ENCODE measurements at regions not wholly inside any gene's neighbourhood (a gene's known extent, or its start where the extent isn't known, plus 50 kb on each side); places are given as distances from the start of the nearest gene placed in this dataset.

GRCh38 chr9:1492156-1492555 lies 442.0 kb downstream of the DMRT2 start:
- DNase-seq (ENCODE audit: low spot score): no peak
- H3K27ac ChIP-seq: no peak overlapping the region
- no peaks in the 10 kb centered on the region for H3K36me3 ChIP-seq
- H3K9me3 ChIP-seq: no peaks in the 10 kb centered on the region
- no peaks in the 10 kb centered on the region for H3K4me1 ChIP-seq
- no peak overlapping the region for H3K4me3 ChIP-seq
- H3K27me3 ChIP-seq: no peaks in the 10 kb centered on the region
- TF ChIP-seq CTCF (IDR thresholded peaks at IDR 0.05): no peak

- H3K27ac ChIP-seq: no peak overlapping the region
- H3K27me3 ChIP-seq: no peaks in the 10 kb centered on the region
- no peaks in the 10 kb centered on the region for H3K36me3 ChIP-seq
- no peaks in the 10 kb centered on the region for H3K4me1 ChIP-seq
- TF ChIP-seq CTCF (IDR thresholded peaks at IDR 0.05): no peak
- no peaks in the 10 kb centered on the region for H3K9me3 ChIP-seq
- DNase-seq (ENCODE audit: low spot score): no peak
- H3K4me3 ChIP-seq: no peak overlapping the region
Observed at GRCh38 chr9:1495282-1496030, 445.3 kb downstream of the DMRT2 start.

GRCh38 chr9:1505489-1505888 lies 455.3 kb downstream of the DMRT2 start:
- Histone ChIP-seq H3K9me3 (no peaks in the 10 kb centered on the region), H3K27me3 (no peaks in the 10 kb centered on the region), H3K4me3 (no peak overlapping the region), H3K36me3 (no peaks in the 10 kb centered on the region), H3K4me1 (no peaks in the 10 kb centered on the region), H3K27ac (no peak overlapping the region)
- no peak for TF ChIP-seq CTCF (IDR thresholded peaks at IDR 0.05)
- DNase-seq (ENCODE audit: low spot score): no peak

- TF ChIP-seq CTCF (IDR thresholded peaks at IDR 0.05): no peak
- Histone ChIP-seq H3K4me3 (no peak overlapping the region), H3K36me3 (no peaks in the 10 kb centered on the region), H3K4me1 (no peaks in the 10 kb centered on the region), H3K27me3 (no peaks in the 10 kb centered on the region), H3K9me3 (no peaks in the 10 kb centered on the region), H3K27ac (no peak overlapping the region)
- DNase-seq (ENCODE audit: low spot score): no peak
Observed at GRCh38 chr9:1510712-1511111, 460.6 kb downstream of the DMRT2 start.

- H3K4me3 ChIP-seq: no peak overlapping the region
- no peaks in the 10 kb centered on the region for H3K36me3 ChIP-seq
- H3K27ac ChIP-seq: no peak overlapping the region
- no peaks in the 10 kb centered on the region for H3K4me1 ChIP-seq
- H3K27me3 ChIP-seq: no peaks in the 10 kb centered on the region
- no peak for TF ChIP-seq CTCF (IDR thresholded peaks at IDR 0.05)
- H3K9me3 ChIP-seq: no peaks in the 10 kb centered on the region
- no peak for DNase-seq (ENCODE audit: low spot score)
Observed at GRCh38 chr9:1513105-1513504, 462.9 kb downstream of the DMRT2 start.

- no peak for DNase-seq (ENCODE audit: low spot score)
- H3K27me3 ChIP-seq: no peaks in the 10 kb centered on the region
- no peak overlapping the region for H3K27ac ChIP-seq
- no peak overlapping the region for H3K4me3 ChIP-seq
- no peaks in the 10 kb centered on the region for H3K9me3 ChIP-seq
- H3K36me3 ChIP-seq: no peaks in the 10 kb centered on the region
- no peak for TF ChIP-seq CTCF (IDR thresholded peaks at IDR 0.05)
- no peaks in the 10 kb centered on the region for H3K4me1 ChIP-seq
Observed at GRCh38 chr9:1514250-1514649, 464.1 kb downstream of the DMRT2 start.

Measured in right atrium auricular region (tissue), 2 donors.